HL-60 (cell line): ENCODE measurements at regions not wholly inside any gene's neighbourhood (a gene's known extent, or its start where the extent isn't known, plus 50 kb on each side); places are given as distances from the start of the nearest gene placed in this dataset.

ENCODE experiments used
- GABPA ChIP-seq: IDR thresholded peaks from 2 replicates; pipeline ENCODE4 v1.6.1; 2012; ENCODE audit warnings: low read depth
- POLR2AphosphoS5 ChIP-seq: IDR thresholded peaks from 2 replicates; pipeline ENCODE4 v1.6.1; 2012; ENCODE audit warnings: low read depth
- TF ChIP-seq, protein P1 (sequence below): IDR thresholded peaks from 2 replicates; pipeline ENCODE4 v1.6.1; 2012; ENCODE audit warnings: low read depth; ENCODE audit not compliant: insufficient replicate concordance
- TF ChIP-seq, protein P2 (sequence below): IDR thresholded peaks from one replicate; pipeline ENCODE4 v1.5.1; 2011; ENCODE audit warnings: low read length, control low read depth, inconsistent platforms; ENCODE audit not compliant: insufficient read depth

DNA sequence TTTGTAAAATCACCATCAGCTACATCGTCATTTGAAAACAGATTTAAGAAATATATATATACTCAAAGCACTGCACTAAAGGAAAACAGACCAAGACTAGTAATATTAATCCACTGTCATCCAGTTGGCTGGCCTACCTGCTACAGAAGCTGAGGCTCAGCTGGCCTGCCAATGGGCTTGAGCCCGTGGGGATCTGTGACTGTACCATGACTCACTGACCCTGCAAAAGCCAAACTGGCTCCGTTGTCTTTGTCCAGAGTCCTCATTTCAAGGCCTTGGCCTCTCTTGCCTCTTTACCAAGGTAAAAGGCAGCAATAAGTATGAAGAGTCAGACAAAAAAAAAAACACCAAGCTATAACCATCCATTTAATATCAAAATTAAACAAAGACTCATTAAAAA, 463.5 kb upstream of the RASGRP1 start:
- TF ChIP-seq, protein P1, sequence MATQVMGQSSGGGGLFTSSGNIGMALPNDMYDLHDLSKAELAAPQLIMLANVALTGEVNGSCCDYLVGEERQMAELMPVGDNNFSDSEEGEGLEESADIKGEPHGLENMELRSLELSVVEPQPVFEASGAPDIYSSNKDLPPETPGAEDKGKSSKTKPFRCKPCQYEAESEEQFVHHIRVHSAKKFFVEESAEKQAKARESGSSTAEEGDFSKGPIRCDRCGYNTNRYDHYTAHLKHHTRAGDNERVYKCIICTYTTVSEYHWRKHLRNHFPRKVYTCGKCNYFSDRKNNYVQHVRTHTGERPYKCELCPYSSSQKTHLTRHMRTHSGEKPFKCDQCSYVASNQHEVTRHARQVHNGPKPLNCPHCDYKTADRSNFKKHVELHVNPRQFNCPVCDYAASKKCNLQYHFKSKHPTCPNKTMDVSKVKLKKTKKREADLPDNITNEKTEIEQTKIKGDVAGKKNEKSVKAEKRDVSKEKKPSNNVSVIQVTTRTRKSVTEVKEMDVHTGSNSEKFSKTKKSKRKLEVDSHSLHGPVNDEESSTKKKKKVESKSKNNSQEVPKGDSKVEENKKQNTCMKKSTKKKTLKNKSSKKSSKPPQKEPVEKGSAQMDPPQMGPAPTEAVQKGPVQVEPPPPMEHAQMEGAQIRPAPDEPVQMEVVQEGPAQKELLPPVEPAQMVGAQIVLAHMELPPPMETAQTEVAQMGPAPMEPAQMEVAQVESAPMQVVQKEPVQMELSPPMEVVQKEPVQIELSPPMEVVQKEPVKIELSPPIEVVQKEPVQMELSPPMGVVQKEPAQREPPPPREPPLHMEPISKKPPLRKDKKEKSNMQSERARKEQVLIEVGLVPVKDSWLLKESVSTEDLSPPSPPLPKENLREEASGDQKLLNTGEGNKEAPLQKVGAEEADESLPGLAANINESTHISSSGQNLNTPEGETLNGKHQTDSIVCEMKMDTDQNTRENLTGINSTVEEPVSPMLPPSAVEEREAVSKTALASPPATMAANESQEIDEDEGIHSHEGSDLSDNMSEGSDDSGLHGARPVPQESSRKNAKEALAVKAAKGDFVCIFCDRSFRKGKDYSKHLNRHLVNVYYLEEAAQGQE = no peak
- TF ChIP-seq, protein P2, sequence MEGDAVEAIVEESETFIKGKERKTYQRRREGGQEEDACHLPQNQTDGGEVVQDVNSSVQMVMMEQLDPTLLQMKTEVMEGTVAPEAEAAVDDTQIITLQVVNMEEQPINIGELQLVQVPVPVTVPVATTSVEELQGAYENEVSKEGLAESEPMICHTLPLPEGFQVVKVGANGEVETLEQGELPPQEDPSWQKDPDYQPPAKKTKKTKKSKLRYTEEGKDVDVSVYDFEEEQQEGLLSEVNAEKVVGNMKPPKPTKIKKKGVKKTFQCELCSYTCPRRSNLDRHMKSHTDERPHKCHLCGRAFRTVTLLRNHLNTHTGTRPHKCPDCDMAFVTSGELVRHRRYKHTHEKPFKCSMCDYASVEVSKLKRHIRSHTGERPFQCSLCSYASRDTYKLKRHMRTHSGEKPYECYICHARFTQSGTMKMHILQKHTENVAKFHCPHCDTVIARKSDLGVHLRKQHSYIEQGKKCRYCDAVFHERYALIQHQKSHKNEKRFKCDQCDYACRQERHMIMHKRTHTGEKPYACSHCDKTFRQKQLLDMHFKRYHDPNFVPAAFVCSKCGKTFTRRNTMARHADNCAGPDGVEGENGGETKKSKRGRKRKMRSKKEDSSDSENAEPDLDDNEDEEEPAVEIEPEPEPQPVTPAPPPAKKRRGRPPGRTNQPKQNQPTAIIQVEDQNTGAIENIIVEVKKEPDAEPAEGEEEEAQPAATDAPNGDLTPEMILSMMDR = no peak
- TF ChIP-seq POLR2AphosphoS5 = no peak
- TF ChIP-seq GABPA = no peak
